T-helper 2 cell (primary cell): ENCODE measurements at regions not wholly inside any gene's neighbourhood (a gene's known extent, or its start where the extent isn't known, plus 50 kb on each side); places are given as distances from the start of the nearest gene placed in this dataset.

ENCODE experiments used
- DNase-seq, 5 experiments: peaks; one replicate each; pipeline versions ENCODE4 v3.0.0 to v3.0.0-alpha.2; 2012 to 2022

GRCh38 chr10:54914049-54914448 lies 113.0 kb upstream of the PCDH15 start:
- DNase-seq: no peak

- DNase-seq: no peak
Observed at GRCh38 chr10:54909165-54909564, 108.1 kb upstream of the PCDH15 start.

- DNase-seq: no peak
Observed at GRCh38 chr10:54908019-54908418, 107.0 kb upstream of the PCDH15 start.

- no peak for DNase-seq
Observed at GRCh38 chr10:54906940-54907339, 105.9 kb upstream of the PCDH15 start.

- no peak for DNase-seq
Observed at GRCh38 chr10:54905578-54906192, 104.7 kb upstream of the PCDH15 start.

- DNase-seq: no peak
Observed at GRCh38 chr10:54904833-54905232, 103.8 kb upstream of the PCDH15 start.

GRCh38 chr10:54903745-54904144 lies 102.7 kb upstream of the PCDH15 start:
- DNase-seq: no peak

- no peak for DNase-seq
Observed at GRCh38 chr10:54900584-54900983, 99.6 kb upstream of the PCDH15 start.

GRCh38 chr10:54880996-54881395 lies 80.0 kb upstream of the PCDH15 start:
- DNase-seq: no peak

- no peak for DNase-seq
Observed at GRCh38 chr10:54869022-54869421, 68.0 kb upstream of the PCDH15 start.

- DNase-seq: no peak
Observed at GRCh38 chr10:54866666-54867065, 65.6 kb upstream of the PCDH15 start.

- DNase-seq: no peak
Observed at GRCh38 chr10:54854843-54855242, 53.8 kb upstream of the PCDH15 start.

- DNase-seq: no peak
Observed at GRCh38 chr10:54854389-54854788, 53.4 kb upstream of the PCDH15 start.

GRCh38 chr10:54853883-54854282 lies 52.9 kb upstream of the PCDH15 start:
- no peak for DNase-seq
